Stimulated activated CD8-positive, alpha-beta memory T cell treated with anti-CD3 and anti-CD28 coated beads, Interleukin-7, amount 100 ng/mL, for 4 hours (primary cell): ENCODE measurements at regions not wholly inside any gene's neighbourhood (a gene's known extent, or its start where the extent isn't known, plus 50 kb on each side); places are given as distances from the start of the nearest gene placed in this dataset.

Source experiments
- DNase-seq, 2 donors: peaks; one replicate each; pipeline ENCODE4 v3.0.0-alpha.2; 2020; ENCODE audit warnings: low read depth in 2 of 2

DNA sequence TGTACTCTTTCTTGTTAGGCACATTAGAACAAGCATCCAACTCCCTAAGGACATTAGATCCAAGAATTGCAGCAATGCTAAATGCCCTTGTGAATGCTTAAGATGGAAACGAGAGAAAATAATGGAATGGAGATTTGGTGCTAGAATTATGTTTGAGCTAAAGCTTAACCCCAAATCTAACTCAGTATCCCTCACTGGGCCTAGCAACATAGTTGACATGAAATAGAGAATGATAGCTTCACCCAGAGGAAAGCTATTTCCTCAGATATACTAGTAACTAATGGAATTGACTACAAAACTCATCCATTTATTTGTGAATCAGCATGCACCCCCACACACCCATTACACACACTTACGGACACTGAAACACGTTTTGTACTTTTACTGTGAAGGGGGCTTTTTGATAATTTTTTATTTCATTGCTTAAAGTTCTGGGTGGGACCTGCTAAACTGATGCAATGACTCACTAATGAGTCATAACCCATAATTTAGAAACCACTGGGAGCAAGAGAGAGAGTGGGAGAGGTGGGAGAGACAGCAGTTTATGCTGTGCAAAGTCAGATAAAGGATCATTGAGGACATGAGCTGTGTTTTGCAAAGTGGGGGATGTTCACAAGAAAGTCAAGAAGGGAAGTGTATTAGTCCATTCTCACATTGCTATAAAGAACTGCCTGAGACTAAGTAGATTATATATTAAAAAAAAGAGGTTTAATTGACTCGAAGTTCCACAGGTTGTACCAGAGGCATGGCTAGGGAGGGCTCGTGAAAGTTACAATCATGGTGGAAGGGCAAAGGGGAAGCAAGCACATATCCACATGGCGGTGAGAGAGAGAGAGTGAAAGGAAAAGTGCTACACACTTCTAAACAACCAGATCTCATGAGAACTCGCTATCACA, 382.7 kb downstream of the SFMBT2 start:
- DNase-seq, result no peak

DNA sequence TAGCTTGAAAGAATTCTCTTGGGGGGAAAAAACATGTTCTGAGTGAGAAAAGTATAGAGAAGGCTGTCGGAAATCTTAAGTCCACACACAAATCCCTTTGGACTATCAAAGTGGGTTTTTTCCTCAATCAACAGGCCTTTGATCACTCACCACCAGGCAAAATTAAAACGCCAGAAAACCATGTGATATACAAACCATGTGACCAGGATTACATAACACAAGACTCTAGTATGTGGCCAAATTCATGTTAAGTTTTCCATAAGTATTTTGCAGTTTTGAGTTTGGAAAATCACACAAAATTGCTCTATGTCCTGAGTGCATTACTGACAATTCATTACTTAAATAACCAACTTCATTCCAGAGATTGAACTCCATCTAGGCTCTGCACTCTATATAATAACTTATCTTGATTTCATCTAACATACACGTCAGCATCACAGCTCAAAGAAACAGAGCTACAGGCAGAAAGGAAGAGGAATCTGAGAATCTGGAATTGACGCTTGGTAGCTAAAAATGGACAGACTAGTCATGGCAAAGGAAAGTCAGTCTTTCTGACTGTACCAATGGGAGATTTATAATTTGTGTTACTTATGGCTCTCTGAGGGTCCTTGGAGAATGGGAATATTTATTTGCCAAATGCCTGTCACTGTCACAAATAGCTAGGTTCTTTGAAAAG, 383.5 kb downstream of the SFMBT2 start:
- DNase-seq, result no peak

DNA sequence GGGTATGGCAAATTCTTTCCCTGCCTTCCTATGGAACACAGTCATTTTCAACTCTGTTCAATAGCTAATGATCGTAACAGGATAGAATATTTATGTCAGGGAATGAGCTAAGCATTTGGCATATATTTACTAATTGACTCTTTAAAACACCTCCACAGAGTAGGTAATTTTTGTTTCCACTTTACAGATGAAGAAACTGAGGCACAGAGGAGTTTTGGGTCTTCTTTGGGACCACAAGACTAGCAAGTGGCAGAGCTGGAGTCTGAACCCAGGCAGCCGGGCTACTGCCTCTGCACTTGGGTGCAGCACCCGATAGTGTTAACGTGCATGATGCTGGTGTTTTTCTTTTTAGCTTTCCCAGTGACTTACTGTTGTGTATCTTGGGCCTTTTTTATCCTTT, 384.0 kb downstream of the SFMBT2 start:
- no peak for DNase-seq

DNA sequence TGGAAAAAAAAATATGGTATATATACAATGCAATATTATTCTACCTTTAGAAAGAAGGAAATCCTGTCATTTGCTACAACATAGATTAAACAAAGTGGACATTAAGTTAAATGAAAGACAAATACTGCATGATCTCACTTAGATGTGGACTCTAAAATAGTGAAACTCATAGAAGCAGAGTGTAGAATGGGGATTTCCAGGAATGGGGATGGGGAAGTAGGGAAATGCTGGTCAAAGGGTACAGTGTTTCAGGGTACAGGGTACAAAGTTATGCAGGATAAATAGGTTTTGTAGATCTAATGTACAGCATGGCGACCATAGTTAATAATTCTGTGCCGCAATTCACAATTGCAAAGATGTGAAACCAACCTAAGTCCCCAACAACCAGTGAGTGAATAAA, 385.5 kb downstream of the SFMBT2 start:
- no peak for DNase-seq

DNA sequence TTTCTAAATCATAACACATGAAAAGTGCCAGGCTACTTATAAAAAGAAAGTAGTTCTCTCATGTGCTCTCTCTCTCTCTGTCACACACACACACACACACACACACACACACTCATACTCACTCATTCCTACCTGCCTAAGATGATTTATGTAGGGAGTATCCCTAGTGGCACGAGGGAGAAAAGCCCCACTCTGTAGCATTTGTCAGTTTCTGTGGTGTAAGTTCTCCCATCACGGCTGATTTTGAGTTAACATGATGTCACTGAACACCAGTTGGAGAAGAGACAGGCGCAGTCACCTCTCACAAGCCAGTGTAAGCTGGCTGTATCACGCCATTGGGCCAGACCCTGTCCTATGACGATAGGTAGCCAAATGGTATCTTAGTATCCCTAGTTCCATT, 395.4 kb downstream of the SFMBT2 start:
- no peak for DNase-seq

DNA sequence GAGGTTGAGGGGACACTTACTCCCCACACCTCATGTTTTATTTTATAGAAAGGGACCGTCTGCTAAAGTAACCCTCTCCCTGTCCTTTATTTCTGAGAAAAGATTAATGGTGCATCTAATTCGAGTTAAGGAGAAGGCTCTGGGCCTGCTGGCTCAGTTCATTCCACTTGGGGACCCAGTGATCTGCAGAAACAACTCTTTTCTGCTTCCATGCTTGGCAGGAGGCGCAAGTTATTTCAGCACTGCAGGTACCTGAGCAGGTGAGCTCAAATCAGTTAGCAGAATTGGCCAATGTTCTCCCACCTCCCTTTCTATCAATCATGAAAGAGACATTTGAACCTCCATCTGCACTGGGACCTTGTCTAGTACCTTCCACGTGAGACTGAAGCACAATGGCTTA, 396.1 kb downstream of the SFMBT2 start:
- DNase-seq, result no peak

DNA sequence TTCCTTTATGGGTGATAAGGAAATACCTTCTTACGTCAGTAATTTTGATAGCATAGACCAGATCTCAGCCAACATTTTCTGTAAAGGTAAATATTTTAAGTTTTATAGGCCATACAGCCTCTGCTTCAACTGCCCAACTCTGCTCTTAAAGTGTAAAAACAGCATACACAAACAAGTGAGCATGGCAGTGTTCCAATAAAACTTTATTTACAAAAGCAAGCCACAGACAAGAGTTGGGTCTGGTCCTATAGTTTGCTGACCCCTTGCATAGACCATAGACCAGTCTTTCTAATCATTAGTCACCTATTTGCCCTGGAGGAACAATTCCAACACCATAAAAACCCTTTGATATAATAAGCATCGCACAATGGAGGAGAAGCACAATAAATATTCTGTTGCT, 398.8 kb downstream of the SFMBT2 start:
- no peak for DNase-seq

DNA sequence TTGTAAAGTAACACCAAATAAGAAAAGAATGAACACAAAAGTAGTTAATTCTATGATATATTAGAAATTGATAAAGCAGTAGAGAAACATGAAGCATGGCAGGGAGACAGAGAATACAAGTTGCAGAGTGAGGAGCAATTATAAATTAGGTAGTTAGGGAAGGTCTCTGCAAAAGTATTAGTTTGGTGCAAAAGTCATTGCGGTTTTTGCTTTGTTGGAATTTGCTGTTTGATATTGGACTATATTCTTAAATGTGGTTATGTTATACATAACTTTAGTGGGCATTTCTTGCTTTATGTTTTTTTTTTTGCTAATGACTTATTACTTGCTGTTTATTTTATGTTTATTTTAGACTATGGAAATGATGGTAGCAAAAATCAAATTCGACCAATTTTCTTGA, 402.2 kb downstream of the SFMBT2 start:
- DNase-seq, result no peak

DNA sequence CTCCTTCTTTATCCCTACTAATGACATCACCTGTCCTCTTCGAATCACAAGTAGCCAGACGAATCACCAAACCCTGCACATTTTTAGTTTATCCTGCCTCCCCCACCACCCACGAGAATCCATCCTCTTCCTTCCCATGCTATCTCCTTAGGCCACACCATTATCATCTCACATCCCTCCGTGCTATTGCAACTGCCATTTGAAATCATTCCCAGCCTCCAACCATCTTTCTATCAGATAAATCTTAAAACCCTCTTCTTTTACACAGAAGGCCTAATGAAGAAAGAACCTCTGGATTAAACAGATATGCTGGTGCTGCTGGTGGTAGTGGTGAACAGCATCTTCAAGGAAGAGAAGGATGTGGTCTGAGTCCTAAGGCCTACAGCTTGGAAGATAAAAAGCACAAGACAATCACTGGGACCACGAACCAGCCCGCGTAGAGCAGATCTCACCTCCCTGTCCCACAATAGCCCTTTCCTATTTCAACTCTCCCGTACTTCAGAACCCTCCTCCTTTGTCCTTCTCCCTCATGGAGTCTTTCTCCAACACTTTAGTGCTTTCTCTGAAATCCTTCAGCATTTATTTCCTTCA, 403.1 kb downstream of the SFMBT2 start:
- no peak for DNase-seq

DNA sequence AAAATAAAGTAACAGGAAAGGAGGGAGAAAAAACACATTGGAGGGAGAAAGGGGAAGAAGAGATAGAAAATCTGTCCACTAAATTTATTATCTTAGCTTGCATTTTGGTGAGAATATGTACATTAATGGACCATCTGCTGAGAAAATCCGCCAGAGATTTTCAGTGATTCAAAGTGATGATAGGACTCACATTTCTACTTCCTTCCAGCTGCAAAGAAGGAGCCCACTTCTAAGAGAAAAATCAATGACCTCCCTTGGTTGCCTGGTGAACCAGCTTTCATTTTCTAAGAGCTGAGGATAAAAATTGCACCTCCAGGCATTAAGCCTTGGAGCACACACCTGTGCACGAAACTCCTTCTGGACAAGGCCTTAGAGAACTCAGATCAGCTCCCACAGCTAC, 404.3 kb downstream of the SFMBT2 start:
- no peak for DNase-seq

DNA sequence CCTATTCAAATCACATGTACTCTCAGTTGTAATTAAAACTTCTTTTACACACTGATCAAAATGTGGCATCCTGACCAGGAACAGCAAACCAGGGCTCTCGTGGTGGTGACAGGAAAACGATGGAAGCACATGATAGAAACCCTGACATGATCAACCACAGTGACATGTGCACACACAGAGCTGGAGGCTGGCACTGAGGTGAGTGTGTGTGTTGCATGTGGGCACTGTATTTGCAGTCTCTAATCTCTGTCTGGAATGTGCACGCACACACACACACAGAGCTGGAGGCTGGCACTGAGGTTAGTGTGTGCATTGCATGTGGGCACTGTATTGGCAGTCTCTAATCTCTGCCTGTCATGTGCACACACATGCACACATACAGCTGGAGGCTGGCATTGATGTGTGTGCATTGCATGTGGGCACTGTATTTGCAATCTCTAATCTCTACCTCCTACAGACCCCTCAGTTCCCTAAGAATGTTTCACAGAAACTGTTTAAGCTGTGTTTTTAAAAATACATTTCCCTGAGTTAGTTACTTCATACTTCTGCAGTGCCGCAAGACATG, 406.9 kb downstream of the SFMBT2 start:
- DNase-seq, result no peak

DNA sequence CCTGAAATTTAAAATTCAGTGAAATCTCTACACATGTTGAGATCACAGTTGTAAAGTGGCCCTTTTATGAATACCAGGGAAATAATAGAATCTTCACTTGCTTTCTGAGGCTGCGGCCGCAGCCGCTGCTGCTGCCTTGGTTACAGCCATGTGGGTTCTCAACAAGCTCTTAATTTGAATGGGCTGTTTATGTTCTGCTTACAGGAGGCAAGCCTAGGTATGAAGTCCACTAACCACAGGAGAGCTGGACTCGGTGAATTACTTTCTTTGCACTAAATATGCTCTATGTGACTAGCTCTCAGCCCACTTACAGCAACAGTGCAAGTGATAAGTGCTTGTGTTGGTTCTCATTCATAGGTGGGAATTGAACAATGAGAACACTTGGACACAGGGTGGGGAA, 410.8 kb downstream of the SFMBT2 start:
- no peak for DNase-seq

DNA sequence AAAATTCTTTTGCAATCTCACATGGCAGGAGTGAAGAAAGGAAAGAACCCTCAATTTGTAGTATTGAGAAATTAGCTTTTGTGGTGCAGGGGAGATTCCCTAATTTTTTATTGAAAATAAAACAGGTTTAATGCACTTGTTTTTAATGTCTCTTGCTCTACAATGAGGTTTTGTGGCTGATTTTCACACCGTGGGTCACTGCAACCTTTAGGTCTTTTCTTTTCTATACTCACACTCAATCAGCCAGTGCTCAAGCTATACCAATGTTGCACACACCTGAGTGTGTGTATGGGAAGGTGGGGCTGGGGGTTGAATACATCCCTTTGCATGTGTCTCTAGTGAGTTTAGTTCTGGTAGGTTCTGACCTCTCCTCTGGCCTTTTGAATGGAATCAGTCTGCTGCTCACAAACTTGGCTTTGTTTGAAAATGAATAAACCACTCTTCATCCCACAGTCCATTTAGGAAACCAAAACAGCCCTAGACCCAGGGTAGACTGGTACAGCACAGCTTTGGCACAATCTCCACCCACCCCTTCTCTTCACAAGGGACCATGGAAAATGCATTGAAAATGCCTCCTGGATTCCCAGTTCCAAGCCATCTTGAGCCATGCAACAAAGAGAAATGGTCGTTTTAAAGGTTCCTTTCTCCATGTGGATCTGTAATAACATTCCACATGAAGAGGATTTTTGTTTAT, 411.5 kb downstream of the SFMBT2 start:
- DNase-seq, result no peak

DNA sequence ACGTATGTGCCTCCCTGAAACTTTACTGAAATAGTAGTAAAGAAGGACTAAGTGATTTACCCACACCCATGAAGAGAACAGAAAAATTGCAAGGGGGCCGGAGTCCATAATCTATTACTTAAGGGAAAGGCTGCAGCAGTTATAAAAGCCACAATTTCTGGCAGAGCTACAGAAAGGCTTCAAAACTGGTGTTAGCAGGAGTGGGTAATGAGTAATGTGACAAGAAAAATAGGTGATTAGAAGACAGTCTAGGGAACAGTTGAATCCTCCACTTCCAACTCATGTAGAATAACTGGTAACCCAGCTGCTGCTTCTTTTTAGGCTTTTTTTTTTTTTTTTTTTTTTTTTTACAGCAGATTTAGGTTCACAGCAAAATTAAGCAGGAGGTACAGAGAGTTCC, 413.3 kb downstream of the SFMBT2 start:
- DNase-seq, result no peak

DNA sequence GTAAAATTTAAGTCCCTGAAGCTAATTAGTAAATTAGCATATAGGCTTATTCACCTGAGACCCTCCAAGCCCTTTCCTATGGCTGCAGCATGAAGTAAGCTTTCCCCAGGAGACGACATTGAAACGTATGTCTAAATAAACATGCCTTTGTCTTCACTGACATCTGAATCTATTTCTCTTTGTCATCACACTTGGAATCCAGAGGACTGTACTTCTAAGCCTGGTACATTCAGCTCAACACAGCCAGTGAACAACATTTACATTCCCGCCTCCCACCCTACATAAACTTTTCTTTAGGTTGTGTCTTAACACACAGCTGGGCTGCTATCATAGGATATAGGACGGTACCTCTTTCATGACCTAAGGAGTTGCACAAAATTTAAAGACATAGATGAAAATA, 414.4 kb downstream of the SFMBT2 start:
- no peak for DNase-seq

DNA sequence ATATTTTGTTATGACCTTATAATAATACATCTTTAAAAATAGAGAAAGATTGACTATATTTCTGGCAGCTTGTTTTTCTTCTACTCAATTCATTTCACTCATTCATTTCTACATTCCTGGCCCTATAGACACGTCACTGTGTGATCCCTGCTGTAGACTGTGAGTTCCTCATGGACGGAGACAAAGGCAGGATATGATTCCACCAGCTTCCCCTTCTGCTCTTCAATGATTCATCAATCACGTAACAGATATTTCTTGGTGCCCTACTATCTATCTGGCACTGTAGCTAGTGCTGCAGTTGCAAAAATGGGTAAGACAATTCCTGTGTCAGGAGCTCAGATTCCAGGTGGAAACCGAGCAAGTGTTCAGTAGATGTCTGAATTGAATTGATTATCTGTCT, 415.0 kb downstream of the SFMBT2 start:
- DNase-seq, result no peak

DNA sequence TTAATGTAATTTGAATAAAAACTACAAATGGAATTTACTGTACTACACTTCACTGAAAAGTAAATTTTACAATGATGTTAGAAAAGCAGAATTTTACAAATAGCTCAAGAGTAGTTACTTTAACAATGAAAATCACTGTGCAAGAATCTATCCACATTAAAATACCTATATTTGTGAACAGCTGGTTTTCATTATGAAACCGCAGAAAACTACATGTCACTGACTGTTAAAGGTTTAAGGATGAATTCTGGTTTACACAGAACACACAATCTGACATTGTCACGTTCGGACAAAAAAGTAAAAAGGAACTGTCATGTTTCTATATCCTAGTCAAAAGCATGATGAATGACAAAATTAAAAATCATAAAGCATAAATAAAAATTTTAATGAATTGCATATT, 415.3 kb upstream of the PRKCQ start:
- no peak for DNase-seq

DNA sequence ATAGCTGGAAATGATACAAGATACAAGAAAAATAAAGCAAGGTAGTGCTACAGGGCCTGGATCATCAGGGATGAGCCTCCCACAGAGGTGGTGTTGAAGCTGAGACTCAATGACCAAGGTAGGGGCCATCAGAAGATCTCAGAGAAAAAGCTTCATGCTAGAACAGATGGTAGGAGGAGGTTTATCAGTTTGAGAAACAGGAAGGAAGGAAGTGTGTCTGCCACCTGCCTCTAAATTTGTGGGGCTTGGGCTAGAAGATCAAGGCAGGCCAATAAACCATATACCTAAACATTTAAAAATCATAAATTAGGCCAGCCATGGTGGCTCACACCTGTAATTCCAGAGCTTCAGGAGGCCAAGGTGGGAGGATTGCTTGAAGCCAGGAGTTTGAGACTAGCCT, 410.8 kb upstream of the PRKCQ start:
- no peak for DNase-seq

DNA sequence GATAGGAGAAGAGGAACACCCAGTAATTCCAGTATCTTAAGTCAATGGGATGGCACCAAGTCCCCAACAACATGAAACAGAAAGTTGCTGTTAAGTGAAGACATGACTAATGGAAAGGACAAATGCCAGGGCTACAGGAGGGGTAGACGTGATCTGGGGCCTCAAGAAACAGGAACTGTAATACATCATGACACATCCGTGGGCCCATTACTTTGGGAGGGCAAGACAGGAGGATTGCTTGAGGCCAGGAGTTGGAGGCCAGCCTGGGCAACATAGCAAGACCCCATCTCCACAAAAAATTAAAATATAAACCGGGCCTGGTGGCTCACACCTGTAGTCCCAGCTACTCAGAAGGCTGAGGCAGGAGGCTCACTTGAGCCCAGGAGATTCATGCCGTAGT, 408.6 kb upstream of the PRKCQ start:
- no peak for DNase-seq

DNA sequence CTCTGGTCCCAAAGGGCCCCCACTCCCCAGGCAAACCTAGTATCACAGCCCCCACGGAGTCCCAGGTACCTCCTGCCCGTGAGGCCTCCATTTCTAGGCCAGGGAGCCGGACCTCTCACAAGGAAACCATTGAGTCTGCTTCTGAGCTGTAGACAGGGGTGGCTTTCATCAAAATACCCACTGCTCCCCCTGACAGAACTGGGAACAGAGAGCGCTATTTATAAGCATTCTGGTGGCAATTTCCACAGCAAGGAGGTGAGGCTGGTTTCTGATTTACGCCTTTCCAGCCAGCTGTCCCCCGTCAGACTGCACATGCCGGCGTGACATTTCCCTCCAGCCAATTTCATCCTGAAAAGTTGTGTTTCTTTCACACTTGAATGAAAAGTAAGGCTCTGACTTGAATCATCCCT, 407.5 kb upstream of the PRKCQ start:
- DNase-seq, result no peak

DNA sequence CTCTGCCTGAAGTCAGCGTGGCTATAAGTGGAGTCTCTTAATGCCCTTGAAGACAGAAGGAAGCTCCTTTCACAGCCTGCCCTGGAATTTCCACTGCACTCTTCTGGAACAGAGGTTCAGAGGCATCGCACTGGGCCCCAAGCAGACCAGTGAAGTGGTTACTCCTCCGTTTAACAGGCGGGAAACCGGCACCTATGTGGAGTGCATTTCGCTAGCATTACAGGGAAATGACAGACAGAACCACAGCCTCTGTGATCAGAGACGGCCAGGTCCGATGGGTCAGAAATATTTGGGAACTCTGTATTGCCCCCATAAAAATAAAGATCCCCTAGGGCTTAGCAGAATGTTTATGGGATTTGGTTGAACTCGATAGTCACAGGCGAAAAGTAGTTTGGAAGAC, 406.9 kb upstream of the PRKCQ start:
- no peak for DNase-seq

DNA sequence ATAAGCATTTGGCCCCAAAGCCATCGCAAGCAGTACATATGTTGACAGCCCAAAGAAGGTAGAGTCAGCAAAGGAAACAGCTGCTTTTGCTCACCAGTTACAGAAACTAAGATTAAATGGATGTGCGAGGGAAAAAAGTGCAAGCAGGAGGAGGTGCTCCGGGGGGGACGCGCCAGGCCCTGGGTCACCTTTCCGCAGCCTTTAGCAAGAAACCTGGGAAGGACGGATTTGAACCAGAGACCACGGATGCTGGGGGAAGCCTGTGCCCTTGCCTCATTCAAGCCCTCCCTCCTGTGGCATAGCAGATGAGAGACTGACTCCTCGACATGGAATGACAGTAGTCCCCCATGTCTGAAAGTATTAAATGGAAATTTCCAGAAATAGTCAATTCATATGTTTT, 405.6 kb upstream of the PRKCQ start:
- DNase-seq, result no peak
